ENCODE measurements at regions not wholly inside any gene's neighbourhood (a gene's known extent, or its start where the extent isn't known, plus 50 kb on each side); places are given as distances from the start of the nearest gene placed in this dataset.
"Not testable (repeated sequence)": the region's sequence is repeated elsewhere in the genome, so short reads cannot be mapped to it uniquely, and the experiment has no call there.

GRCh38 chr4:8673106-8673505, 80.5 kb downstream of the CPZ start:
- peaks cover 15% of the 10 kb centered on the region for H3K27me3 Mint-ChIP-seq (ENCODE audit: low read depth)
- H3K4me3 Mint-ChIP-seq; H3K27ac Mint-ChIP-seq; intact Hi-C loops (cut with micrococcal nuclease); CTCF ChIA-PET; H3K9me3 Mint-ChIP-seq; H3K36me3 Mint-ChIP-seq (ENCODE audit: low read depth); H3K4me1 Mint-ChIP-seq (ENCODE audit: low read depth); DNase-seq: not testable (repeated sequence)

- H3K4me3 Mint-ChIP-seq, result no peak overlapping the region
- DNase-seq, result no peak
- CTCF ChIA-PET, result no interaction called here
- H3K27ac Mint-ChIP-seq, result no peak overlapping the region
- H3K4me1 Mint-ChIP-seq (ENCODE audit: low read depth), result no peaks in the 10 kb centered on the region
- H3K36me3 Mint-ChIP-seq (ENCODE audit: low read depth), result no peaks in the 10 kb centered on the region
- H3K27me3 Mint-ChIP-seq (ENCODE audit: low read depth), result peaks cover 15% of the 10 kb centered on the region
- peaks cover 2% of the 10 kb centered on the region for H3K9me3 Mint-ChIP-seq
- intact Hi-C loops (cut with micrococcal nuclease), result no loop called here
Observed at GRCh38 chr4:8672486-8672885, 79.9 kb downstream of the CPZ start.

- CTCF ChIA-PET, result interaction anchor here (0.6 kb wide), 1 partner anchor 9 kb away, joined by 3 read pairs; no protein-coding TSS in a partner anchor
Observed at GRCh38 chr4:8671712-8672290, 79.2 kb downstream of the CPZ start.

More at GRCh38 chr4:8671712-8672290, 79.2 kb downstream of the CPZ start:
- H3K27me3 Mint-ChIP-seq (ENCODE audit: low read depth), result peaks cover 15% of the 10 kb centered on the region
- intact Hi-C loops (cut with micrococcal nuclease), result no loop called here
- H3K4me3 Mint-ChIP-seq, result no peak overlapping the region
- H3K36me3 Mint-ChIP-seq (ENCODE audit: low read depth), result no peaks in the 10 kb centered on the region
- no peaks in the 10 kb centered on the region for H3K4me1 Mint-ChIP-seq (ENCODE audit: low read depth)
- no peak overlapping the region for H3K27ac Mint-ChIP-seq
- H3K9me3 Mint-ChIP-seq, result peaks cover under 1% of the 10 kb centered on the region
- no peak for DNase-seq

Measured in activated naive CD4-positive, alpha-beta T cell treated with anti-CD3 and anti-CD28 coated beads for 36 hours (primary cell).